CD4-positive, alpha-beta T cell treated with Interleukin-17A for 1 hour (primary cell): ENCODE measurements at regions not wholly inside any gene's neighbourhood (a gene's known extent, or its start where the extent isn't known, plus 50 kb on each side); places are given as distances from the start of the nearest gene placed in this dataset.
A peak's percentile ranks its signal among the peaks of the same experiment; 100 is the strongest.

Experiments
- DNase-seq: peaks from one replicate; pipeline ENCODE4 v3.0.0-alpha.2; 2020

- DNase-seq: no peak
These were observed 53.2 kb downstream of the DNAAF9 start for GRCh38 chr20:3354247-3354646.

GRCh38 chr20:3353646-3354045, 53.8 kb downstream of the DNAAF9 start:
- DNase-seq: no peak

GRCh38 chr20:3352202-3352601, 55.3 kb downstream of the DNAAF9 start:
- no peak for DNase-seq

GRCh38 chr20:3350422-3350821, 57.0 kb downstream of the DNAAF9 start:
- no peak for DNase-seq

- DNase-seq: no peak
These were observed 57.7 kb downstream of the DNAAF9 start for GRCh38 chr20:3349786-3350185.

GRCh38 chr20:3342766-3343165, 64.7 kb downstream of the DNAAF9 start:
- DNase-seq: no peak

- no peak for DNase-seq
These were observed 67.0 kb downstream of the DNAAF9 start for GRCh38 chr20:3340443-3340842.

GRCh38 chr20:3339571-3339970, 67.9 kb downstream of the DNAAF9 start:
- DNase-seq: no peak

- no peak for DNase-seq
These were observed 68.4 kb downstream of the DNAAF9 start for GRCh38 chr20:3339076-3339475.

GRCh38 chr20:3334156-3334943, 73.1 kb downstream of the DNAAF9 start:
- DNase-seq: no peak

- peak; percentile 2 for DNase-seq
These were observed 77.3 kb downstream of the DNAAF9 start for GRCh38 chr20:3330046-3330741.

GRCh38 chr20:3328501-3328900, 79.0 kb downstream of the DNAAF9 start:
- peak; percentile 38 for DNase-seq

GRCh38 chr20:3326779-3327521, 80.5 kb downstream of the DNAAF9 start:
- no peak for DNase-seq

- DNase-seq: no peak
These were observed 81.6 kb downstream of the DNAAF9 start for GRCh38 chr20:3325864-3326263.

- DNase-seq: no peak
These were observed 84.1 kb downstream of the DNAAF9 start for GRCh38 chr20:3323398-3323797.

- DNase-seq: no peak
These were observed 79.4 kb upstream of the SLC4A11 start for GRCh38 chr20:3318226-3318884.

- DNase-seq: no peak
These were observed 77.1 kb upstream of the SLC4A11 start for GRCh38 chr20:3316136-3316535.

GRCh38 chr20:3315136-3315535, 76.1 kb upstream of the SLC4A11 start:
- no peak for DNase-seq

GRCh38 chr20:3314391-3314790, 75.4 kb upstream of the SLC4A11 start:
- no peak for DNase-seq

- DNase-seq: no peak
These were observed 74.7 kb upstream of the SLC4A11 start for GRCh38 chr20:3313683-3314065.

GRCh38 chr20:3312940-3313682, 74.1 kb upstream of the SLC4A11 start:
- DNase-seq: no peak

GRCh38 chr20:3311623-3312022, 72.6 kb upstream of the SLC4A11 start:
- DNase-seq: no peak

- DNase-seq: no peak
These were observed 70.2 kb upstream of the SLC4A11 start for GRCh38 chr20:3309226-3309625.
